Breast epithelium (tissue), 3 donors: ENCODE measurements at regions not wholly inside any gene's neighbourhood (a gene's known extent, or its start where the extent isn't known, plus 50 kb on each side); places are given as distances from the start of the nearest gene placed in this dataset.

ENCODE experiments used
- POLR2A ChIP-seq: fragments of 450-650 bp; IDR thresholded peaks from one replicate; pipeline ENCODE4 v1.6.1; 2016; ENCODE audit warnings: antibody characterized with exemption, mild to moderate bottlenecking, moderate library complexity
- TF ChIP-seq, protein P1 (sequence below), 3 donors: fragments of 450-650 bp; IDR thresholded peaks; one replicate each; pipeline ENCODE4 v1.5.1; 2016 to 2017; ENCODE audit warnings: antibody characterized with exemption in 3 of 3, mild to moderate bottlenecking in 3 of 3, moderate library complexity in 3 of 3

GRCh38 chr19:30760014-30760413, 387.8 kb downstream of the ZNF536 start:
- TF ChIP-seq, protein P1, sequence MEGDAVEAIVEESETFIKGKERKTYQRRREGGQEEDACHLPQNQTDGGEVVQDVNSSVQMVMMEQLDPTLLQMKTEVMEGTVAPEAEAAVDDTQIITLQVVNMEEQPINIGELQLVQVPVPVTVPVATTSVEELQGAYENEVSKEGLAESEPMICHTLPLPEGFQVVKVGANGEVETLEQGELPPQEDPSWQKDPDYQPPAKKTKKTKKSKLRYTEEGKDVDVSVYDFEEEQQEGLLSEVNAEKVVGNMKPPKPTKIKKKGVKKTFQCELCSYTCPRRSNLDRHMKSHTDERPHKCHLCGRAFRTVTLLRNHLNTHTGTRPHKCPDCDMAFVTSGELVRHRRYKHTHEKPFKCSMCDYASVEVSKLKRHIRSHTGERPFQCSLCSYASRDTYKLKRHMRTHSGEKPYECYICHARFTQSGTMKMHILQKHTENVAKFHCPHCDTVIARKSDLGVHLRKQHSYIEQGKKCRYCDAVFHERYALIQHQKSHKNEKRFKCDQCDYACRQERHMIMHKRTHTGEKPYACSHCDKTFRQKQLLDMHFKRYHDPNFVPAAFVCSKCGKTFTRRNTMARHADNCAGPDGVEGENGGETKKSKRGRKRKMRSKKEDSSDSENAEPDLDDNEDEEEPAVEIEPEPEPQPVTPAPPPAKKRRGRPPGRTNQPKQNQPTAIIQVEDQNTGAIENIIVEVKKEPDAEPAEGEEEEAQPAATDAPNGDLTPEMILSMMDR (IDR thresholded peaks at IDR 0.05) = no peak
- no peak for TF ChIP-seq POLR2A
